Muscle layer of colon (tissue), 2 donors: ENCODE measurements at regions not wholly inside any gene's neighbourhood (a gene's known extent, or its start where the extent isn't known, plus 50 kb on each side); places are given as distances from the start of the nearest gene placed in this dataset.

Experiments used
- H3K27ac ChIP-seq: one replicate; pipeline ENCODE4 v1.7.0; 2013; ENCODE audit warnings: low read depth, mild to moderate bottlenecking, low read length, moderate library complexity
- H3K27me3 ChIP-seq, 2 donors: one replicate each; pipeline ENCODE4 v1.7.0; 2013; ENCODE audit warnings: low read length in 2 of 2, mild to moderate bottlenecking in 2 of 2; ENCODE audit not compliant: insufficient read depth in 2 of 2, control insufficient read depth in 1 of 2
- H3K36me3 ChIP-seq: one replicate; pipeline ENCODE4 v1.7.0; 2013; ENCODE audit warnings: mild to moderate bottlenecking, low read length; ENCODE audit not compliant: insufficient read depth
- H3K4me1 ChIP-seq: one replicate; pipeline ENCODE4 v1.7.0; 2013; ENCODE audit warnings: mild to moderate bottlenecking, low read length; ENCODE audit not compliant: insufficient read depth
- H3K4me3 ChIP-seq, 2 donors: one replicate each; pipeline ENCODE4 v1.7.0; 2013; ENCODE audit warnings: low read length in 2 of 2, low read depth in 1 of 2, mild to moderate bottlenecking in 1 of 2, moderate library complexity in 1 of 2
- H3K9ac ChIP-seq: one replicate; pipeline ENCODE4 v1.7.0; 2013; ENCODE audit warnings: low read length
- H3K9me3 ChIP-seq: one replicate; pipeline ENCODE4 v1.7.0; 2013; ENCODE audit warnings: mild to moderate bottlenecking, low read length
- donor health status: abdominal sarcoma.
- donor health status: Adenocarcinoma of cecum.

GRCh38 chr1:2940178-2940577, 81.1 kb upstream of the ACTRT2 start:
- H3K9me3 ChIP-seq: no peaks in the 10 kb centered on the region
- peaks cover 0 to 10% of the 10 kb centered on the region in 2 donors for H3K27me3 ChIP-seq
- H3K36me3 ChIP-seq: no peaks in the 10 kb centered on the region
- H3K4me1 ChIP-seq: no peaks in the 10 kb centered on the region
- H3K27ac ChIP-seq: no peak overlapping the region
- no peak overlapping the region for H3K9ac ChIP-seq
- no peak overlapping the region for H3K4me3 ChIP-seq

GRCh38 chr1:2941040-2941439, 80.2 kb upstream of the ACTRT2 start:
- H3K36me3 ChIP-seq: no peaks in the 10 kb centered on the region
- no peak overlapping the region for H3K27ac ChIP-seq
- no peaks in the 10 kb centered on the region for H3K4me1 ChIP-seq
- no peak overlapping the region for H3K4me3 ChIP-seq
- no peak overlapping the region for H3K9ac ChIP-seq
- H3K27me3 ChIP-seq: peaks cover 0 to 10% of the 10 kb centered on the region in 2 donors
- no peaks in the 10 kb centered on the region for H3K9me3 ChIP-seq

- Histone ChIP-seq H3K36me3 (no peaks in the 10 kb centered on the region), H3K27ac (no peak overlapping the region), H3K4me1 (no peaks in the 10 kb centered on the region), H3K4me3 (no peak overlapping the region), H3K9ac (no peak overlapping the region), H3K27me3 (peaks cover 0 to 17% of the 10 kb centered on the region in 2 donors), H3K9me3 (no peaks in the 10 kb centered on the region)
Measured at GRCh38 chr1:2941907-2942306, 79.4 kb upstream of the ACTRT2 start.

- Histone ChIP-seq H3K27me3 (peaks cover 0 to 22% of the 10 kb centered on the region in 2 donors), H3K27ac (no peak overlapping the region), H3K9ac (no peak overlapping the region)
Measured at GRCh38 chr1:2942410-2942809, 78.9 kb upstream of the ACTRT2 start.

GRCh38 chr1:2943686-2944260, 77.5 kb upstream of the ACTRT2 start:
- Histone ChIP-seq H3K4me3 (no peak overlapping the region), H3K9ac (no peak overlapping the region), H3K27ac (no peak overlapping the region), H3K9me3 (no peaks in the 10 kb centered on the region), H3K36me3 (no peaks in the 10 kb centered on the region), H3K27me3 (peaks cover 0 to 24% of the 10 kb centered on the region in 2 donors), H3K4me1 (no peaks in the 10 kb centered on the region)

More at GRCh38 chr1:2942410-2942809, 78.9 kb upstream of the ACTRT2 start:
- H3K36me3 ChIP-seq: no peaks in the 10 kb centered on the region
- H3K4me1 ChIP-seq: no peaks in the 10 kb centered on the region
- H3K9me3 ChIP-seq: no peaks in the 10 kb centered on the region
- no peak overlapping the region for H3K4me3 ChIP-seq

GRCh38 chr1:2944705-2945104, 76.6 kb upstream of the ACTRT2 start:
- Histone ChIP-seq H3K4me3 (no peak overlapping the region), H3K9me3 (no peaks in the 10 kb centered on the region), H3K4me1 (no peaks in the 10 kb centered on the region), H3K9ac (no peak overlapping the region), H3K27me3 (peaks cover 0 to 27% of the 10 kb centered on the region in 2 donors), H3K27ac (no peak overlapping the region), H3K36me3 (no peaks in the 10 kb centered on the region)

- H3K36me3 ChIP-seq: no peaks in the 10 kb centered on the region
- no peak overlapping the region for H3K4me3 ChIP-seq
- no peak overlapping the region for H3K9ac ChIP-seq
- no peaks in the 10 kb centered on the region for H3K9me3 ChIP-seq
- peaks cover 0 to 27% of the 10 kb centered on the region in 2 donors for H3K27me3 ChIP-seq
- no peaks in the 10 kb centered on the region for H3K4me1 ChIP-seq
- H3K27ac ChIP-seq: no peak overlapping the region
Measured at GRCh38 chr1:2945821-2946231, 75.4 kb upstream of the ACTRT2 start.

- no peaks in the 10 kb centered on the region for H3K9me3 ChIP-seq
- no peak overlapping the region for H3K4me3 ChIP-seq
- H3K4me1 ChIP-seq: no peaks in the 10 kb centered on the region
- no peak overlapping the region for H3K9ac ChIP-seq
- no peaks in the 10 kb centered on the region for H3K36me3 ChIP-seq
- no peak overlapping the region for H3K27ac ChIP-seq
- peaks cover 0 to 27% of the 10 kb centered on the region in 2 donors for H3K27me3 ChIP-seq
Measured at GRCh38 chr1:2946291-2946690, 75.0 kb upstream of the ACTRT2 start.

- no peaks in the 10 kb centered on the region for H3K9me3 ChIP-seq
- no peak overlapping the region for H3K9ac ChIP-seq
- H3K4me3 ChIP-seq: no peak overlapping the region
- H3K4me1 ChIP-seq: no peaks in the 10 kb centered on the region
- H3K27me3 ChIP-seq: peaks cover 0 to 20% of the 10 kb centered on the region in 2 donors
- H3K36me3 ChIP-seq: no peaks in the 10 kb centered on the region
- no peak overlapping the region for H3K27ac ChIP-seq
Measured at GRCh38 chr1:2946999-2947690, 74.1 kb upstream of the ACTRT2 start.

- Histone ChIP-seq H3K27me3 (peaks cover 0 to 20% of the 10 kb centered on the region in 2 donors), H3K9ac (no peak overlapping the region), H3K9me3 (no peaks in the 10 kb centered on the region), H3K4me1 (no peaks in the 10 kb centered on the region), H3K4me3 (no peak overlapping the region), H3K27ac (no peak overlapping the region), H3K36me3 (no peaks in the 10 kb centered on the region)
Measured at GRCh38 chr1:2948001-2948750, 73.1 kb upstream of the ACTRT2 start.

GRCh38 chr1:2948751-2949680, 72.3 kb upstream of the ACTRT2 start:
- H3K27me3 ChIP-seq: peaks cover 0 to 20% of the 10 kb centered on the region in 2 donors
- H3K9ac ChIP-seq: no peak overlapping the region
- no peaks in the 10 kb centered on the region for H3K4me1 ChIP-seq
- H3K27ac ChIP-seq: no peak overlapping the region
- H3K4me3 ChIP-seq: no peak overlapping the region
- no peaks in the 10 kb centered on the region for H3K9me3 ChIP-seq
- H3K36me3 ChIP-seq: no peaks in the 10 kb centered on the region
